CD14-positive monocyte (primary cell): ENCODE measurements at regions not wholly inside any gene's neighbourhood (a gene's known extent, or its start where the extent isn't known, plus 50 kb on each side); places are given as distances from the start of the nearest gene placed in this dataset.

Experiments used
- DNase-seq, 3 donors: peaks; one replicate each; pipeline ENCODE4 v3.0.0-alpha.2; 2011 to 2022
- H2AFZ ChIP-seq: 2 replicates; pipeline ENCODE4 v1.6.0; 2012; ENCODE audit warnings: mild to moderate bottlenecking, low read depth, low read length, inconsistent platforms; ENCODE audit not compliant: insufficient read depth, poor library complexity, severe bottlenecking
- H3K27ac ChIP-seq, 2 donors: 1 replicate in 1 of 2; 2 replicates in 1 of 2; pipeline ENCODE4 v1.5.1; 2012 to 2013; ENCODE audit warnings: low read length in 2 of 2, control low read depth in 1 of 2, inconsistent platforms in 1 of 2, low read depth in 1 of 2, mild to moderate bottlenecking in 1 of 2
- H3K27me3 ChIP-seq, 2 donors: one replicate each; pipeline versions ENCODE4 v1.6.0 to v1.6.1; 2011 to 2013; ENCODE audit warnings: low read length in 2 of 2; ENCODE audit not compliant: control insufficient read depth in 2 of 2, insufficient read depth in 2 of 2
- H3K36me3 ChIP-seq, 2 donors: replicated peaks in 1 of 2; 1 replicate in 1 of 2; 2 replicates in 1 of 2; pipeline versions ENCODE4 v1.5.1 to v1.6.1; 2012 to 2013; ENCODE audit warnings: low read length in 2 of 2, control low read depth in 1 of 2, inconsistent platforms in 1 of 2, mild to moderate bottlenecking in 1 of 2; ENCODE audit not compliant: insufficient read depth in 2 of 2, control insufficient read depth in 1 of 2
- H3K4me1 ChIP-seq, 2 donors: 1 replicate in 1 of 2; 2 replicates in 1 of 2; pipeline versions ENCODE4 v1.5.1 to v1.6.1; 2012 to 2013; ENCODE audit warnings: low read length in 2 of 2, control low read depth in 1 of 2, inconsistent platforms in 1 of 2, mild to moderate bottlenecking in 1 of 2, moderate library complexity in 1 of 2; ENCODE audit not compliant: insufficient read depth in 2 of 2, control insufficient read depth in 1 of 2
- H3K4me2 ChIP-seq: replicated peaks from 2 replicates; pipeline ENCODE3; 2012; ENCODE audit warnings: low read length, moderate library complexity, mild to moderate bottlenecking; ENCODE audit not compliant: poor library complexity, severe bottlenecking; ENCODE audit errors: extremely low read depth
- H3K4me3 ChIP-seq, 3 experiments: fragments of 200-600 bp in 1 of 3; sonication (generic) in 1 of 3; replicated peaks in 1 of 3; 1 replicate in 2 of 3; 2 replicates in 1 of 3; pipeline ENCODE4 v1.5.1; 2011 to 2013; ENCODE audit warnings: low read length in 3 of 3, mild to moderate bottlenecking in 3 of 3, control low read depth in 2 of 3, low read depth in 2 of 3, inconsistent platforms in 1 of 3, moderate library complexity in 1 of 3
- H3K79me2 ChIP-seq: 2 replicates; pipeline ENCODE4 v1.6.0; 2012; ENCODE audit warnings: mild to moderate bottlenecking, control low read depth, inconsistent platforms, low read length, moderate library complexity; ENCODE audit not compliant: insufficient read depth
- H3K9ac ChIP-seq: 2 replicates; pipeline ENCODE4 v1.6.0; 2017; ENCODE audit warnings: low read length, mild to moderate bottlenecking; ENCODE audit not compliant: insufficient read depth, poor library complexity, severe bottlenecking
- H3K9me3 ChIP-seq, 2 donors: replicated peaks in 1 of 2; 1 replicate in 1 of 2; 2 replicates in 1 of 2; pipeline versions ENCODE4 v1.5.1 to v1.6.1; 2012 to 2013; ENCODE audit warnings: low read length in 2 of 2, control low read depth in 1 of 2; ENCODE audit not compliant: control insufficient read depth in 1 of 2, insufficient read depth in 1 of 2
- H4K20me1 ChIP-seq: 2 replicates; pipeline ENCODE4 v1.6.0; 2012; ENCODE audit warnings: mild to moderate bottlenecking, low read length, control low read depth, moderate library complexity; ENCODE audit not compliant: insufficient read depth
- H3K27ac Mint-ChIP-seq, 7 donors: one replicate each; pipeline ENCODE4 v1.8.0; 2020; ENCODE audit warnings: mild to moderate bottlenecking in 7 of 7, mixed read lengths in 7 of 7, moderate library complexity in 6 of 7, inconsistent platforms in 2 of 7
- H3K27me3 Mint-ChIP-seq, 3 donors: one replicate each; pipeline ENCODE4 v1.8.0; 2021 to 2022; ENCODE audit warnings: low read depth in 3 of 3, mild to moderate bottlenecking in 3 of 3, mixed read lengths in 3 of 3, moderate library complexity in 3 of 3, inconsistent platforms in 1 of 3
- H3K36me3 Mint-ChIP-seq, 2 donors: one replicate each; pipeline ENCODE4 v1.8.0; 2020; ENCODE audit warnings: mixed read lengths in 2 of 2, inconsistent platforms in 1 of 2, mild to moderate bottlenecking in 1 of 2
- H3K4me1 Mint-ChIP-seq: one replicate; pipeline ENCODE4 v1.8.0; 2020; ENCODE audit warnings: mild to moderate bottlenecking, mixed read lengths
- H3K4me3 Mint-ChIP-seq, 2 donors: one replicate each; pipeline ENCODE4 v1.8.0; 2020; ENCODE audit warnings: mild to moderate bottlenecking in 2 of 2, mixed read lengths in 2 of 2, moderate library complexity in 1 of 2
- H3K9me3 Mint-ChIP-seq, 7 donors: one replicate each; pipeline ENCODE4 v1.8.0; 2020 to 2022; ENCODE audit warnings: mixed read lengths in 7 of 7, mild to moderate bottlenecking in 6 of 7, moderate library complexity in 6 of 7, inconsistent platforms in 2 of 7
- WGBS: methylation state at CpG from one replicate; pipeline ENCODE4 v1.1.5; 2013; ENCODE audit warnings: missing lambda C conversion rate; ENCODE audit not compliant: insufficient coverage; 5-methylcytosine and 5-hydroxymethylcytosine counted together
- intact Hi-C, 2 donors: fragments of 100-400 bp; cut with micrococcal nuclease; formaldehyde crosslinking; loops; one replicate each; pipeline versions ENCODE4 v1.15.0 to v1.15.1; 2023
- TF ChIP-seq, protein P1 (sequence below): fragments of 200-600 bp; IDR thresholded peaks from one replicate; pipeline ENCODE4 v1.8.0; 2022; ENCODE audit warnings: antibody characterized with exemption, mild to moderate bottlenecking

DNA sequence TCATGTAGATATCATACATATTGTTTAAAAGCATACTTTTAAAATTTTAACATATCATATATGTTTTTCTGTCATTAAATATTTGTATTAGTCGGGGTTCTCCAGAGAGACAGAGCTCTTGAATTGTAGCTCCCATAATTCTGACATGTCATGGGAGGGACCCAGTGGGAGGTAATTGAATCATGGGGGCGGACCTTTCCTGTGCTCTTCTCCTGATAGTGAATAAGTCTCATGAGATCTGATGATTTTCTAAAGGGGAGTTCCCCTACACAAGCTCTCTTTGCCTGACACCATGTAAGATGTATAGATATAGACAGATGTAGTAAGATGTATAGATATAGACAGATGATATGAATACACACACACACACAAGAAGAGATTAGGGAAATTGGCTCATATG is 161.2 kb upstream of the ABI3BP start:
- Mint-ChIP-seq H3K4me1 (no peaks in the 10 kb centered on the region), H3K36me3 (no peaks in the 10 kb centered on the region), H3K27me3 (no peaks in the 10 kb centered on the region), H3K4me3 (no peak overlapping the region), H3K9me3 (peaks cover 0 to 7% (median 2%) of the 10 kb centered on the region in 7 donors), H3K27ac (no peak overlapping the region)
- Histone ChIP-seq H3K9ac (no peak overlapping the region), H4K20me1 (no peaks in the 10 kb centered on the region), H3K27ac (no peak overlapping the region), H2AFZ (no peak overlapping the region), H3K36me3 (no peaks in the 10 kb centered on the region), H3K27me3 (no peaks in the 10 kb centered on the region), H3K9me3 (no peaks in the 10 kb centered on the region), H3K4me2 (no peak overlapping the region), H3K4me1 (no peaks in the 10 kb centered on the region), H3K4me3 (no peak overlapping the region), H3K79me2 (no peaks in the 10 kb centered on the region)
- WGBS, result 100% methylated on average over 1 of the region's 2 CpGs
- TF ChIP-seq, protein P1, sequence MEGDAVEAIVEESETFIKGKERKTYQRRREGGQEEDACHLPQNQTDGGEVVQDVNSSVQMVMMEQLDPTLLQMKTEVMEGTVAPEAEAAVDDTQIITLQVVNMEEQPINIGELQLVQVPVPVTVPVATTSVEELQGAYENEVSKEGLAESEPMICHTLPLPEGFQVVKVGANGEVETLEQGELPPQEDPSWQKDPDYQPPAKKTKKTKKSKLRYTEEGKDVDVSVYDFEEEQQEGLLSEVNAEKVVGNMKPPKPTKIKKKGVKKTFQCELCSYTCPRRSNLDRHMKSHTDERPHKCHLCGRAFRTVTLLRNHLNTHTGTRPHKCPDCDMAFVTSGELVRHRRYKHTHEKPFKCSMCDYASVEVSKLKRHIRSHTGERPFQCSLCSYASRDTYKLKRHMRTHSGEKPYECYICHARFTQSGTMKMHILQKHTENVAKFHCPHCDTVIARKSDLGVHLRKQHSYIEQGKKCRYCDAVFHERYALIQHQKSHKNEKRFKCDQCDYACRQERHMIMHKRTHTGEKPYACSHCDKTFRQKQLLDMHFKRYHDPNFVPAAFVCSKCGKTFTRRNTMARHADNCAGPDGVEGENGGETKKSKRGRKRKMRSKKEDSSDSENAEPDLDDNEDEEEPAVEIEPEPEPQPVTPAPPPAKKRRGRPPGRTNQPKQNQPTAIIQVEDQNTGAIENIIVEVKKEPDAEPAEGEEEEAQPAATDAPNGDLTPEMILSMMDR, result no peak
- intact Hi-C loops, result no loop called here
- no peak for DNase-seq

DNA sequence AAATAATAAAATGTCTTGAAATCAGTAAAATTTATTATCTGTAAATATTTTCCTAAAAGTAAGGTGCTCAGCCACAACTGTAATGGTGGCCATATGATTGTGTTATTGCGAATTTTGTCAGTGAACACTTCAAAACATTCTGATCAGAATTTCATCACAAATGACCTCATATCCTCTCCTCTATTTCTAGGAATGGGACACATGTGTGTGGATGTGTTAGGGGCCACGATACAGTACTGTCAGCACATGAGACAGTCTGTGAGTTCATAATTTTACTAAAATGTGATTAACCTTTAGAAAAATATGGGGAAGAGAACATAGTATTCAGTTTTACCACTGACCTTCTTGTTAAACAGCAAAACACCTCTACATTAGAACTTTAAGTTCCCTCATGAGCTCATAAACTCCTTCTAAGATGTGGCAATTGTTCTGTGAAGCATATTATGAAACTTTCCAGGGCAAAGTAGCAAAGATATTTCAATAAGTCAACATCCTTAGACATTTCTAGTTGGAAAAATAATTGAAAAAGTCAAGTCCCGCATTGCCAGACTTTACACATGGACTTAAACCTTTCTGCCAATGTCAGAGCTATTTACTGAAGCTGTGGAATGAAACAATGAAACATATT is 158.2 kb upstream of the ABI3BP start:
- TF ChIP-seq, protein P1, result no peak
- no peaks in the 10 kb centered on the region for H3K9me3 ChIP-seq
- DNase-seq, result no peak
- intact Hi-C loops, result no loop called here
- H3K27me3 ChIP-seq, result no peaks in the 10 kb centered on the region
- H3K27me3 Mint-ChIP-seq, result no peaks in the 10 kb centered on the region
- H4K20me1 ChIP-seq, result no peaks in the 10 kb centered on the region
- no peak overlapping the region for H3K4me2 ChIP-seq
- no peaks in the 10 kb centered on the region for H3K36me3 ChIP-seq
- H3K9me3 Mint-ChIP-seq, result peaks cover 0 to 11% (median 7%) of the 10 kb centered on the region in 7 donors
- H3K79me2 ChIP-seq, result no peaks in the 10 kb centered on the region
- no peak overlapping the region for H3K4me3 ChIP-seq
- H3K9ac ChIP-seq, result no peak overlapping the region
- H2AFZ ChIP-seq, result no peak overlapping the region
- no CpG with 5 or more reads among the region's 3 CpGs for WGBS
- H3K27ac ChIP-seq, result no peak overlapping the region
- H3K4me3 Mint-ChIP-seq, result no peak overlapping the region
- H3K4me1 Mint-ChIP-seq, result peaks cover 6% of the 10 kb centered on the region
- H3K27ac Mint-ChIP-seq, result no peak overlapping the region
- H3K36me3 Mint-ChIP-seq, result no peaks in the 10 kb centered on the region
- H3K4me1 ChIP-seq, result peaks cover 0 to 3% of the 10 kb centered on the region in 2 donors
